ENCODE measurements at regions not wholly inside any gene's neighbourhood (a gene's known extent, or its start where the extent isn't known, plus 50 kb on each side); places are given as distances from the start of the nearest gene placed in this dataset.
"Not testable (repeated sequence)": the region's sequence is repeated elsewhere in the genome, so short reads cannot be mapped to it uniquely, and the experiment has no call there.

GRCh38 chr16:88201611-88202010 is 181.1 kb upstream of the ZNF469 start:
- not testable (repeated sequence) for H3K36me3 ChIP-seq (ENCODE audit: control insufficient read depth, insufficient read depth, low read length, severe bottlenecking); H3K27me3 ChIP-seq (replicated peaks; ENCODE audit: control insufficient read depth, insufficient read depth, low read length); DNase-seq (ENCODE audit: low read depth); H3K4me1 ChIP-seq (ENCODE audit: control insufficient read depth, insufficient read depth, low read length); H3K9me3 ChIP-seq (ENCODE audit: control insufficient read depth, low read length); H3K9ac ChIP-seq (ENCODE audit: low read length); H3K4me3 ChIP-seq (ENCODE audit: low read length)

- no peaks in the 10 kb centered on the region for H3K36me3 ChIP-seq (ENCODE audit: control insufficient read depth, insufficient read depth, low read length, severe bottlenecking)
- H3K27me3 ChIP-seq (replicated peaks; ENCODE audit: control insufficient read depth, insufficient read depth, low read length) = no peaks in the 10 kb centered on the region
- no peak overlapping the region for H3K4me3 ChIP-seq (ENCODE audit: low read length)
- no peak for DNase-seq (ENCODE audit: low read depth)
- H3K9me3 ChIP-seq (ENCODE audit: control insufficient read depth, low read length) = no peaks in the 10 kb centered on the region
- H3K4me1 ChIP-seq (ENCODE audit: control insufficient read depth, insufficient read depth, low read length) = no peaks in the 10 kb centered on the region
- H3K9ac ChIP-seq (ENCODE audit: low read length) = no peak overlapping the region
Observed at GRCh38 chr16:88202207-88202745, 180.5 kb upstream of the ZNF469 start.

GRCh38 chr16:88202856-88203681 is 179.7 kb upstream of the ZNF469 start:
- H3K27me3 ChIP-seq (replicated peaks; ENCODE audit: control insufficient read depth, insufficient read depth, low read length); H3K36me3 ChIP-seq (ENCODE audit: control insufficient read depth, insufficient read depth, low read length, severe bottlenecking); H3K4me3 ChIP-seq (ENCODE audit: low read length); H3K4me1 ChIP-seq (ENCODE audit: control insufficient read depth, insufficient read depth, low read length); H3K9ac ChIP-seq (ENCODE audit: low read length); DNase-seq (ENCODE audit: low read depth); H3K9me3 ChIP-seq (ENCODE audit: control insufficient read depth, low read length): not testable (repeated sequence)

GRCh38 chr16:88204131-88205110 is 178.3 kb upstream of the ZNF469 start:
- not testable (repeated sequence) for H3K36me3 ChIP-seq (ENCODE audit: control insufficient read depth, insufficient read depth, low read length, severe bottlenecking); DNase-seq (ENCODE audit: low read depth)

GRCh38 chr16:88205482-88205881 is 177.3 kb upstream of the ZNF469 start:
- not testable (repeated sequence) for H3K36me3 ChIP-seq (ENCODE audit: control insufficient read depth, insufficient read depth, low read length, severe bottlenecking); DNase-seq (ENCODE audit: low read depth); H3K9ac ChIP-seq (ENCODE audit: low read length); H3K27me3 ChIP-seq (replicated peaks; ENCODE audit: control insufficient read depth, insufficient read depth, low read length); H3K4me3 ChIP-seq (ENCODE audit: low read length); H3K9me3 ChIP-seq (ENCODE audit: control insufficient read depth, low read length); H3K4me1 ChIP-seq (ENCODE audit: control insufficient read depth, insufficient read depth, low read length)

More at GRCh38 chr16:88204131-88205110, 178.3 kb upstream of the ZNF469 start:
- not testable (repeated sequence) for H3K9me3 ChIP-seq (ENCODE audit: control insufficient read depth, low read length); H3K4me3 ChIP-seq (ENCODE audit: low read length); H3K4me1 ChIP-seq (ENCODE audit: control insufficient read depth, insufficient read depth, low read length); H3K9ac ChIP-seq (ENCODE audit: low read length); H3K27me3 ChIP-seq (replicated peaks; ENCODE audit: control insufficient read depth, insufficient read depth, low read length)

- not testable (repeated sequence) for DNase-seq (ENCODE audit: low read depth); H3K27me3 ChIP-seq (replicated peaks; ENCODE audit: control insufficient read depth, insufficient read depth, low read length); H3K4me3 ChIP-seq (ENCODE audit: low read length)
Observed at GRCh38 chr16:88206006-88206405, 176.8 kb upstream of the ZNF469 start.

GRCh38 chr16:88206516-88206915 is 176.2 kb upstream of the ZNF469 start:
- not testable (repeated sequence) for H3K27me3 ChIP-seq (replicated peaks; ENCODE audit: control insufficient read depth, insufficient read depth, low read length); H3K4me1 ChIP-seq (ENCODE audit: control insufficient read depth, insufficient read depth, low read length); H3K9ac ChIP-seq (ENCODE audit: low read length); DNase-seq (ENCODE audit: low read depth); H3K36me3 ChIP-seq (ENCODE audit: control insufficient read depth, insufficient read depth, low read length, severe bottlenecking); H3K4me3 ChIP-seq (ENCODE audit: low read length); H3K9me3 ChIP-seq (ENCODE audit: control insufficient read depth, low read length)

More at GRCh38 chr16:88206006-88206405, 176.8 kb upstream of the ZNF469 start:
- H3K9ac ChIP-seq (ENCODE audit: low read length); H3K36me3 ChIP-seq (ENCODE audit: control insufficient read depth, insufficient read depth, low read length, severe bottlenecking); H3K4me1 ChIP-seq (ENCODE audit: control insufficient read depth, insufficient read depth, low read length); H3K9me3 ChIP-seq (ENCODE audit: control insufficient read depth, low read length): not testable (repeated sequence)

- DNase-seq (ENCODE audit: low read depth) = no peak
- Histone ChIP-seq H3K36me3 (ENCODE audit: control insufficient read depth, insufficient read depth, low read length, severe bottlenecking) (no peaks in the 10 kb centered on the region), H3K4me1 (ENCODE audit: control insufficient read depth, insufficient read depth, low read length) (no peaks in the 10 kb centered on the region), H3K27me3 (replicated peaks; ENCODE audit: control insufficient read depth, insufficient read depth, low read length) (no peaks in the 10 kb centered on the region), H3K9me3 (ENCODE audit: control insufficient read depth, low read length) (peaks cover 6% of the 10 kb centered on the region), H3K9ac (ENCODE audit: low read length) (no peak overlapping the region), H3K4me3 (ENCODE audit: low read length) (no peak overlapping the region)
Observed at GRCh38 chr16:88208112-88208511, 174.6 kb upstream of the ZNF469 start.

GRCh38 chr16:88208776-88209175 is 174.0 kb upstream of the ZNF469 start:
- H3K9me3 ChIP-seq (ENCODE audit: control insufficient read depth, low read length); H3K9ac ChIP-seq (ENCODE audit: low read length); H3K4me3 ChIP-seq (ENCODE audit: low read length); H3K4me1 ChIP-seq (ENCODE audit: control insufficient read depth, insufficient read depth, low read length); DNase-seq (ENCODE audit: low read depth); H3K27me3 ChIP-seq (replicated peaks; ENCODE audit: control insufficient read depth, insufficient read depth, low read length); H3K36me3 ChIP-seq (ENCODE audit: control insufficient read depth, insufficient read depth, low read length, severe bottlenecking): not testable (repeated sequence)

GRCh38 chr16:88209579-88209978 is 173.2 kb upstream of the ZNF469 start:
- not testable (repeated sequence) for H3K27me3 ChIP-seq (replicated peaks; ENCODE audit: control insufficient read depth, insufficient read depth, low read length); H3K36me3 ChIP-seq (ENCODE audit: control insufficient read depth, insufficient read depth, low read length, severe bottlenecking); H3K4me3 ChIP-seq (ENCODE audit: low read length); DNase-seq (ENCODE audit: low read depth); H3K4me1 ChIP-seq (ENCODE audit: control insufficient read depth, insufficient read depth, low read length); H3K9me3 ChIP-seq (ENCODE audit: control insufficient read depth, low read length); H3K9ac ChIP-seq (ENCODE audit: low read length)

GRCh38 chr16:88213937-88214336 is 168.8 kb upstream of the ZNF469 start:
- not testable (repeated sequence) for H3K4me3 ChIP-seq (ENCODE audit: low read length); DNase-seq (ENCODE audit: low read depth); H3K36me3 ChIP-seq (ENCODE audit: control insufficient read depth, insufficient read depth, low read length, severe bottlenecking); H3K9me3 ChIP-seq (ENCODE audit: control insufficient read depth, low read length); H3K27me3 ChIP-seq (replicated peaks; ENCODE audit: control insufficient read depth, insufficient read depth, low read length); H3K4me1 ChIP-seq (ENCODE audit: control insufficient read depth, insufficient read depth, low read length); H3K9ac ChIP-seq (ENCODE audit: low read length)

Data from adipocyte (in vitro differentiated cells).